Muscle of back (tissue), 3 donors: ENCODE measurements at regions not wholly inside any gene's neighbourhood (a gene's known extent, or its start where the extent isn't known, plus 50 kb on each side); places are given as distances from the start of the nearest gene placed in this dataset.

Experiments
- DNase-seq, 3 donors: peaks; one replicate each; pipeline versions ENCODE4 v3.0.0 to v3.0.0-alpha.2; 2013

GRCh38 chr10:15462253-15462897 lies 91.3 kb upstream of the FAM171A1 start:
- DNase-seq: no peak

GRCh38 chr10:15461353-15462108 lies 90.4 kb upstream of the FAM171A1 start:
- DNase-seq: peak in 1 of 3 donors; percentile 64

GRCh38 chr10:15460661-15461060 lies 89.6 kb upstream of the FAM171A1 start:
- no peak for DNase-seq

- DNase-seq: no peak
Observed at GRCh38 chr10:15459218-15459617, 88.1 kb upstream of the FAM171A1 start.

GRCh38 chr10:15457382-15457781 lies 86.3 kb upstream of the FAM171A1 start:
- no peak for DNase-seq

- DNase-seq: no peak
Observed at GRCh38 chr10:15455456-15455855, 84.4 kb upstream of the FAM171A1 start.

- DNase-seq: no peak
Observed at GRCh38 chr10:15453926-15454325, 82.8 kb upstream of the FAM171A1 start.

GRCh38 chr10:15453457-15453856 lies 82.4 kb upstream of the FAM171A1 start:
- no peak for DNase-seq

GRCh38 chr10:15452545-15452944 lies 81.5 kb upstream of the FAM171A1 start:
- DNase-seq: no peak

GRCh38 chr10:15451137-15452094 lies 80.3 kb upstream of the FAM171A1 start:
- DNase-seq: no peak

- no peak for DNase-seq
Observed at GRCh38 chr10:15448598-15448997, 77.5 kb upstream of the FAM171A1 start.

GRCh38 chr10:15445006-15445390 lies 73.9 kb upstream of the FAM171A1 start:
- DNase-seq: no peak

GRCh38 chr10:15444105-15445005 lies 73.3 kb upstream of the FAM171A1 start:
- DNase-seq: no peak

GRCh38 chr10:15442056-15442455 lies 71.0 kb upstream of the FAM171A1 start:
- no peak for DNase-seq

GRCh38 chr10:15440204-15440711 lies 69.2 kb upstream of the FAM171A1 start:
- DNase-seq: no peak

GRCh38 chr10:15439341-15439842 lies 68.3 kb upstream of the FAM171A1 start:
- DNase-seq: peak; percentile 20 to 70 (median 46)

GRCh38 chr10:15436696-15437095 lies 65.6 kb upstream of the FAM171A1 start:
- DNase-seq: no peak

- peak; percentile 70 to 85 (median 76) for DNase-seq
Observed at GRCh38 chr10:15433850-15434537, 62.9 kb upstream of the FAM171A1 start.

- DNase-seq: no peak
Observed at GRCh38 chr10:15432266-15432665, 61.2 kb upstream of the FAM171A1 start.
